SK-N-SH treated with all-trans-retinoic acid at 6 μM for 48 hours (cell line): ENCODE measurements at regions not wholly inside any gene's neighbourhood (a gene's known extent, or its start where the extent isn't known, plus 50 kb on each side); places are given as distances from the start of the nearest gene placed in this dataset.

Experiments
- ATAC-seq: fragments of 200-7000 bp; cut with Tn5 transposase; 3 replicates; pipeline ENCODE4 v1.9.1; 2020; ENCODE audit warnings: mild to moderate bottlenecking, moderate library complexity
- ARNTL ChIP-seq: fragments of 450-650 bp; formaldehyde crosslinking; IDR thresholded peaks from 2 replicates; pipeline ENCODE4 v1.5.0; 2020; ENCODE audit warnings: low read depth, mild to moderate bottlenecking, moderate library complexity, borderline replicate concordance
- BACH2 ChIP-seq: fragments of 250-450 bp; sonication (Bioruptor Pico); IDR thresholded peaks from 2 replicates; pipeline ENCODE4 v1.9.0; 2021; ENCODE audit warnings: mild to moderate bottlenecking, borderline replicate concordance
- CSDC2 ChIP-seq: fragments of 250-450 bp; sonication (Bioruptor Pico); IDR thresholded peaks from 2 replicates; pipeline ENCODE4 v1.5.0; 2020; ENCODE audit warnings: mild to moderate bottlenecking, moderate library complexity
- ESRRG ChIP-seq: fragments of 250-450 bp; sonication (Bioruptor Pico); IDR thresholded peaks from 2 replicates; pipeline ENCODE4 v1.6.1; 2021; ENCODE audit warnings: mild to moderate bottlenecking
- GLIS3 ChIP-seq: fragments of 250-450 bp; sonication (Bioruptor Pico); IDR thresholded peaks from 2 replicates; pipeline ENCODE4 v1.5.0; 2020; ENCODE audit warnings: mild to moderate bottlenecking, moderate library complexity
- ISL1 ChIP-seq: fragments of 250-450 bp; sonication (Bioruptor Pico); IDR thresholded peaks from 2 replicates; pipeline ENCODE4 v2.1.2; 2022; ENCODE audit warnings: mild to moderate bottlenecking, moderate library complexity
- OSR1 ChIP-seq: fragments of 250-450 bp; sonication (Bioruptor Pico); IDR thresholded peaks from 2 replicates; pipeline ENCODE4 v1.8.0; 2022; ENCODE audit warnings: moderate library complexity, mild to moderate bottlenecking, inconsistent platforms
- PATZ1 ChIP-seq: fragments of 250-450 bp; sonication (Bioruptor Pico); IDR thresholded peaks from 2 replicates; pipeline ENCODE4 v1.8.0; 2020; ENCODE audit warnings: mild to moderate bottlenecking, moderate library complexity, borderline replicate concordance
- PPARA ChIP-seq: fragments of 250-450 bp; sonication (Bioruptor Pico); IDR thresholded peaks from 2 replicates; pipeline ENCODE4 v1.5.0; 2020; ENCODE audit warnings: mild to moderate bottlenecking, borderline replicate concordance
- RARB ChIP-seq: fragments of 250-450 bp; sonication (Bioruptor Pico); IDR thresholded peaks from 2 replicates; pipeline ENCODE4 v1.8.0; 2021; ENCODE audit warnings: mild to moderate bottlenecking, moderate library complexity
- SNAI2 ChIP-seq: fragments of 250-450 bp; sonication (Bioruptor Pico); IDR thresholded peaks from 2 replicates; pipeline ENCODE4 v1.5.0; 2020; ENCODE audit warnings: mild to moderate bottlenecking, moderate library complexity
- TCF4 ChIP-seq: fragments of 250-450 bp; sonication (Bioruptor Pico); IDR thresholded peaks from 2 replicates; pipeline ENCODE4 v1.8.0; 2021; ENCODE audit warnings: mild to moderate bottlenecking, moderate library complexity, borderline replicate concordance
- TOX ChIP-seq: fragments of 250-450 bp; sonication (Bioruptor Pico); IDR thresholded peaks from 2 replicates; pipeline ENCODE4 v1.8.0; 2021; ENCODE audit warnings: mild to moderate bottlenecking, moderate library complexity, borderline replicate concordance
- ZFP3 ChIP-seq: fragments of 250-450 bp; sonication (Bioruptor Pico); IDR thresholded peaks from 2 replicates; pipeline ENCODE4 v1.5.0; 2020; ENCODE audit warnings: mild to moderate bottlenecking, moderate library complexity
- ZFP30 ChIP-seq: fragments of 450-650 bp; formaldehyde crosslinking; IDR thresholded peaks from 2 replicates; pipeline ENCODE4 v1.5.0; 2022; ENCODE audit warnings: mild to moderate bottlenecking, moderate library complexity
- ZNF565 ChIP-seq: fragments of 450-650 bp; formaldehyde crosslinking; conservative IDR thresholded peaks from 2 replicates; pipeline ENCODE4 v1.5.0; 2020; ENCODE audit warnings: low read depth, mild to moderate bottlenecking, moderate library complexity
- ZNF70 ChIP-seq: fragments of 450-650 bp; formaldehyde crosslinking; IDR thresholded peaks from 2 replicates; pipeline ENCODE4 v1.5.0; 2020; ENCODE audit warnings: mild to moderate bottlenecking, moderate library complexity
- ZNF8 ChIP-seq: fragments of 450-650 bp; formaldehyde crosslinking; IDR thresholded peaks from 2 replicates; pipeline ENCODE4 v1.5.0; 2020; ENCODE audit warnings: mild to moderate bottlenecking, moderate library complexity
- TF ChIP-seq, protein P1 (sequence below): fragments of 250-450 bp; sonication (Bioruptor Pico); IDR thresholded peaks from 2 replicates; pipeline ENCODE4 v1.8.0; 2021; ENCODE audit warnings: low read depth, mild to moderate bottlenecking, moderate library complexity, borderline replicate concordance
- TF ChIP-seq, protein P2 (sequence below): fragments of 250-450 bp; sonication (Bioruptor Pico); IDR thresholded peaks from 2 replicates; pipeline ENCODE4 v1.5.1; 2020; ENCODE audit warnings: low read depth, mild to moderate bottlenecking, moderate library complexity
- TF ChIP-seq, protein P3 (sequence below): fragments of 250-450 bp; sonication (Bioruptor Pico); IDR thresholded peaks from 2 replicates; pipeline ENCODE4 v1.5.0; 2020; ENCODE audit warnings: mild to moderate bottlenecking, moderate library complexity

- TF ChIP-seq PATZ1 (CRISPR knock-in tag) = no peak
- TF ChIP-seq SNAI2 (CRISPR knock-in tag) = no peak
- TF ChIP-seq CSDC2 = no peak
- TF ChIP-seq GLIS3 (CRISPR knock-in tag) = no peak
Measured at GRCh38 chr4:115945026-115945425, 831.6 kb upstream of the NDST4 start (continued).

DNA sequence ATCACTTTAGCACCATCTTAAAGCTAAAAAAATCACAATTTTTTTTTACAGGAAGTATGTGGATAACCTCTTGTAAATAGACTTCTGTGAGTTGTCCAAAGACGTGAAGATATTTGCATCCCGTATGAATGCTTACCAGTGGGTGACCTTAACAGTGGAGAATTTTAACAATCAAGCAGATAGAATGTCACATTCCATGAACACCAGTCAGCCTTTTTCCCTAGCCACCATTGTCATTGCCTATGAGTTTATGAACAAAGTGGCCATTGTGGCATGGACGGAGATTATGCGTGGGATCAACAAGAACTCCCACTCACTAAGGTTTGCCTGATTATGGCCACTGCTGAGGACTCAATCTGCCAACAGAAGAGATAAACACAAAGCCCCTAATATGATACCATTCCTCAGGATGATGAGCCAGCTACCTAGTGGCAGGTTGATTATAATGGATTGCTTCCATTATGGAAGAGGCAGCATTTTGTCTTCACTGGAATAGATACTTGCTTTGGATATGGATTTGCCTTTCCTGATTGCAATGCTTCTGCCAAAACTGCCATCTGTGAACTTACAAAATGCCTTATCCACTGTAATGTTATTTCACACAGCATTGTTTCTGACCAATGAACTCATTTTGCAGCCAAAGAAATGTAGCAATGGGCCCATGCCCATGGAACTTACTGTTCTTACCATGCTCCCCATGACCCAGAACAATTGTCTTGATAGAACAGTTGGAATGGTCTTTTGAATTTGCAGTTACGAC, 830.9 kb upstream of the NDST4 start:
- no peak for ATAC-seq
- TF ChIP-seq ZFP3 (CRISPR knock-in tag) (no peak), PPARA (no peak), ZFP30 (CRISPR knock-in tag) (no peak), SNAI2 (CRISPR knock-in tag) (no peak), RARB (no peak), ARNTL (CRISPR knock-in tag) (no peak), PATZ1 (CRISPR knock-in tag) (no peak), GLIS3 (CRISPR knock-in tag) (no peak), OSR1 (CRISPR knock-in tag) (no peak), CSDC2 (no peak), ISL1 (CRISPR knock-in tag) (no peak)
- TF ChIP-seq, protein P1, sequence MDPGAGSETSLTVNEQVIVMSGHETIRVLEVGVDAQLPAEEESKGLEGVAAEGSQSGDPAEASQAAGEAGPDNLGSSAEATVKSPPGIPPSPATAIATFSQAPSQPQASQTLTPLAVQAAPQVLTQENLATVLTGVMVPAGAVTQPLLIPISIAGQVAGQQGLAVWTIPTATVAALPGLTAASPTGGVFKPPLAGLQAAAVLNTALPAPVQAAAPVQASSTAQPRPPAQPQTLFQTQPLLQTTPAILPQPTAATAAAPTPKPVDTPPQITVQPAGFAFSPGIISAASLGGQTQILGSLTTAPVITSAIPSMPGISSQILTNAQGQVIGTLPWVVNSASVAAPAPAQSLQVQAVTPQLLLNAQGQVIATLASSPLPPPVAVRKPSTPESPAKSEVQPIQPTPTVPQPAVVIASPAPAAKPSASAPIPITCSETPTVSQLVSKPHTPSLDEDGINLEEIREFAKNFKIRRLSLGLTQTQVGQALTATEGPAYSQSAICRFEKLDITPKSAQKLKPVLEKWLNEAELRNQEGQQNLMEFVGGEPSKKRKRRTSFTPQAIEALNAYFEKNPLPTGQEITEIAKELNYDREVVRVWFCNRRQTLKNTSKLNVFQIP (CRISPR knock-in tag) = no peak
- TF ChIP-seq, protein P2, sequence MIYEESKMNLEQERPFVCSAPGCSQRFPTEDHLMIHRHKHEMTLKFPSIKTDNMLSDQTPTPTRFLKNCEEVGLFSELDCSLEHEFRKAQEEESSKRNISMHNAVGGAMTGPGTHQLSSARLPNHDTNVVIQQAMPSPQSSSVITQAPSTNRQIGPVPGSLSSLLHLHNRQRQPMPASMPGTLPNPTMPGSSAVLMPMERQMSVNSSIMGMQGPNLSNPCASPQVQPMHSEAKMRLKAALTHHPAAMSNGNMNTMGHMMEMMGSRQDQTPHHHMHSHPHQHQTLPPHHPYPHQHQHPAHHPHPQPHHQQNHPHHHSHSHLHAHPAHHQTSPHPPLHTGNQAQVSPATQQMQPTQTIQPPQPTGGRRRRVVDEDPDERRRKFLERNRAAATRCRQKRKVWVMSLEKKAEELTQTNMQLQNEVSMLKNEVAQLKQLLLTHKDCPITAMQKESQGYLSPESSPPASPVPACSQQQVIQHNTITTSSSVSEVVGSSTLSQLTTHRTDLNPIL (CRISPR knock-in tag) = no peak

DNA sequence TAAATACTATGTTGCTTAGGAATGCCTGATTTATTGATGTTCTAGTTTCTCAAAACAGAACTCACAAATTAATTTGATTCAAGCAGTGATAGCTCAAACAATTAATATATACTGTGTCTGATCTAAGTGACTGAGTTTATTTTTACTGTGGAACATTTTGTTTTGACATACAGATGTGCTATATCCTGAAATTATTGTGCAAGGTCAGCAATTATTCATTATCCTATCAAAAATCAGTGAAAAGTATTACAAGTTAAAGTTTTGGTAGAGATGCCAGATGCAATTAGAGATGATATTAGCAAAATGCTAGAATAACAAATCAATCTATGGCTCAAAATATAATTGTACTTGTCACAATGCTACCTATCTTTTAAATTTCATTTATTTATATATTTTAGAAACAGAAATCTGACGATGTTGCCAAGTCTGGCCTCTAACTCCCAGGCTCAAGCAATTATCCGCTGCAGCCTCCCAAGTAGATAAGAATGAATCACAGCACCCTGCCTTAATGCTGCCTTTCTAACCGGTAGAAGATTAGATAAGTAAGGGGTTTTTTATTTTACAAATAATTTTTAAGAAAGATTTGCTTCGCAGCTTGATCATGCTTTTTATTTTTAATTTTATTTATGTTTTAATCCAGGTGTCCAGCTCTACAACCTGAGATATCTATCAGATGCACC, 825.5 kb upstream of the NDST4 start:
- no peak for ATAC-seq
- TF ChIP-seq ESRRG (CRISPR knock-in tag) = no peak
- TF ChIP-seq TOX (CRISPR knock-in tag) = no peak
- no peak for TF ChIP-seq ARNTL (CRISPR knock-in tag)
- TF ChIP-seq, protein P1 (CRISPR knock-in tag) = no peak
- TF ChIP-seq, protein P3, sequence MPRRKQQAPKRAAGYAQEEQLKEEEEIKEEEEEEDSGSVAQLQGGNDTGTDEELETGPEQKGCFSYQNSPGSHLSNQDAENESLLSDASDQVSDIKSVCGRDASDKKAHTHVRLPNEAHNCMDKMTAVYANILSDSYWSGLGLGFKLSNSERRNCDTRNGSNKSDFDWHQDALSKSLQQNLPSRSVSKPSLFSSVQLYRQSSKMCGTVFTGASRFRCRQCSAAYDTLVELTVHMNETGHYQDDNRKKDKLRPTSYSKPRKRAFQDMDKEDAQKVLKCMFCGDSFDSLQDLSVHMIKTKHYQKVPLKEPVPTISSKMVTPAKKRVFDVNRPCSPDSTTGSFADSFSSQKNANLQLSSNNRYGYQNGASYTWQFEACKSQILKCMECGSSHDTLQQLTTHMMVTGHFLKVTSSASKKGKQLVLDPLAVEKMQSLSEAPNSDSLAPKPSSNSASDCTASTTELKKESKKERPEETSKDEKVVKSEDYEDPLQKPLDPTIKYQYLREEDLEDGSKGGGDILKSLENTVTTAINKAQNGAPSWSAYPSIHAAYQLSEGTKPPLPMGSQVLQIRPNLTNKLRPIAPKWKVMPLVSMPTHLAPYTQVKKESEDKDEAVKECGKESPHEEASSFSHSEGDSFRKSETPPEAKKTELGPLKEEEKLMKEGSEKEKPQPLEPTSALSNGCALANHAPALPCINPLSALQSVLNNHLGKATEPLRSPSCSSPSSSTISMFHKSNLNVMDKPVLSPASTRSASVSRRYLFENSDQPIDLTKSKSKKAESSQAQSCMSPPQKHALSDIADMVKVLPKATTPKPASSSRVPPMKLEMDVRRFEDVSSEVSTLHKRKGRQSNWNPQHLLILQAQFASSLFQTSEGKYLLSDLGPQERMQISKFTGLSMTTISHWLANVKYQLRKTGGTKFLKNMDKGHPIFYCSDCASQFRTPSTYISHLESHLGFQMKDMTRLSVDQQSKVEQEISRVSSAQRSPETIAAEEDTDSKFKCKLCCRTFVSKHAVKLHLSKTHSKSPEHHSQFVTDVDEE (CRISPR knock-in tag) = no peak
- no peak for TF ChIP-seq ZFP3 (CRISPR knock-in tag)
- TF ChIP-seq ZNF70 (CRISPR knock-in tag) = no peak
- TF ChIP-seq ZNF565 (CRISPR knock-in tag) = no peak
- TF ChIP-seq ISL1 (CRISPR knock-in tag) = no peak
- TF ChIP-seq SNAI2 (CRISPR knock-in tag) = no peak
- TF ChIP-seq PATZ1 (CRISPR knock-in tag) = no peak
- TF ChIP-seq ZFP30 (CRISPR knock-in tag) = no peak
- no peak for TF ChIP-seq OSR1 (CRISPR knock-in tag)
- no peak for TF ChIP-seq ZNF8 (CRISPR knock-in tag)
- no peak for TF ChIP-seq BACH2 (CRISPR knock-in tag)
- TF ChIP-seq TCF4 (CRISPR knock-in tag) = no peak
